Fibroblast of lung (primary cell): ENCODE measurements at regions not wholly inside any gene's neighbourhood (a gene's known extent, or its start where the extent isn't known, plus 50 kb on each side); places are given as distances from the start of the nearest gene placed in this dataset.

Experiments used
- EZH2 ChIP-seq: IDR thresholded peaks from 2 replicates; pipeline ENCODE4 v1.5.1; 2012; ENCODE audit warnings: low read length, control low read depth, mild to moderate bottlenecking; ENCODE audit errors: missing control alignments
- TF ChIP-seq, protein P1 (sequence below), 2 donors: IDR thresholded peaks in 1 of 2; conservative IDR thresholded peaks in 1 of 2; 1 replicate in 1 of 2; 2 replicates in 1 of 2; pipeline ENCODE4 v1.5.1; 2011 to 2012; ENCODE audit warnings: low read length in 2 of 2, control low read depth in 1 of 2, inconsistent platforms in 1 of 2, low read depth in 1 of 2, mild to moderate bottlenecking in 1 of 2

DNA sequence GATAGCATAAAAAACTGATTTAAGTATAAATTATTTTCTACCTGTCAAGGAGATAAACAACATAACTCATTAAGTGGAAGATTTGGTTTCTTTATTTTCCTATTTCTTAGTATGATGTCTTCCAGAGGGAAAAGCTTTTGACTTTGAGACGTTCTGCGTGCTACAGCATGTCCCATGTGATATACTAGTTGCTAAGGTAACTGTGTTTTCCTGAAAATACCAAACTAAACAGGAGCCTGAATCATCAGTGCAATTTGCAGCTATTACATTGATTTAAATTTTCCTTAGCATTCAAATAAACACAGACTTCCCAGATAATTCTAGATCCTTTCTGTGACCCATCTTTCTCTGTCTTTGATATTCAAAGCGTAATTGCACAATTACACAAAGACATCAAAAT is 117.7 kb upstream of the P2RY1 start:
- TF ChIP-seq, protein P1, sequence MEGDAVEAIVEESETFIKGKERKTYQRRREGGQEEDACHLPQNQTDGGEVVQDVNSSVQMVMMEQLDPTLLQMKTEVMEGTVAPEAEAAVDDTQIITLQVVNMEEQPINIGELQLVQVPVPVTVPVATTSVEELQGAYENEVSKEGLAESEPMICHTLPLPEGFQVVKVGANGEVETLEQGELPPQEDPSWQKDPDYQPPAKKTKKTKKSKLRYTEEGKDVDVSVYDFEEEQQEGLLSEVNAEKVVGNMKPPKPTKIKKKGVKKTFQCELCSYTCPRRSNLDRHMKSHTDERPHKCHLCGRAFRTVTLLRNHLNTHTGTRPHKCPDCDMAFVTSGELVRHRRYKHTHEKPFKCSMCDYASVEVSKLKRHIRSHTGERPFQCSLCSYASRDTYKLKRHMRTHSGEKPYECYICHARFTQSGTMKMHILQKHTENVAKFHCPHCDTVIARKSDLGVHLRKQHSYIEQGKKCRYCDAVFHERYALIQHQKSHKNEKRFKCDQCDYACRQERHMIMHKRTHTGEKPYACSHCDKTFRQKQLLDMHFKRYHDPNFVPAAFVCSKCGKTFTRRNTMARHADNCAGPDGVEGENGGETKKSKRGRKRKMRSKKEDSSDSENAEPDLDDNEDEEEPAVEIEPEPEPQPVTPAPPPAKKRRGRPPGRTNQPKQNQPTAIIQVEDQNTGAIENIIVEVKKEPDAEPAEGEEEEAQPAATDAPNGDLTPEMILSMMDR (conservative IDR thresholded peaks at IDR 0.05 in 1 of 2, IDR thresholded peaks at IDR 0.05 in 1 of 2; ENCODE audit: low read depth in 1 of 2, low read length in 2 of 2), result no peak
- TF ChIP-seq EZH2, result no peak
